GM21390 (cell line): ENCODE measurements at regions not wholly inside any gene's neighbourhood (a gene's known extent, or its start where the extent isn't known, plus 50 kb on each side); places are given as distances from the start of the nearest gene placed in this dataset.
"Not testable (repeated sequence)": the region's sequence is repeated elsewhere in the genome, so short reads cannot be mapped to it uniquely, and the experiment has no call there.

Experiments used
- ATAC-seq: cut with Tn5 transposase; IDR thresholded peaks from one replicate; pipeline ENCODE4 v1.9.1; 2021; ENCODE audit not compliant: unreplicated experiment

DNA sequence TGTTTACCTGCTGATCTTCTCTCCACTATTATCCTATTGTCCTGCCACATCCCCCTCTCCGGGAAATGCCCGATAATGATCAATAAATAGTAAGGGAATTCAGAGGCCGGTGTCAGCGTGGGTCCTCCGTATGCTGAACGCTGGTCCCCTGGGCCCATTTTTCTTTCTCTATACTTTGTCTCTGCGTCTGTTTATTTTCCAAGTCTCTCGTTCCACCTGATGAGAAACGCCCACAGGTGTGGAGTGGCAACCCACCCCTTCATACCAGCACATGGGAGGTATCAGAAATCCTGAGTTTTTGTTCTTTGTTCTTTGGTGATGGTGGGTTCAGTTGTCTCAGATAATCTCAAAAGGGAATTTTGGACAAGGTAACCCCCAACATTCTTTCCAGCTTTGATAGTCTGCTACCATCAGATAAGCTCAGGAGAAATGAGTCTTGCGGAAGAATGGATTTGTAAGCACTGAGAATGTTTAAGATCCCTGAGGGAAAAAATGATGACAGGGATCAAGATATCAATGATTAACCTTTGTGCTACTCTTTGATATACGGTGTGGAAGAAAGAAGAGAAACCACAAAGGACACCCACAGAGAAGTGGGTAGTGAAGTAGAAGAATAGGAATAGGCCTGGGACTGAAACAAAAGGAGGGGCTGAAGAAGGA is 117.9 kb downstream of the CEP44 start:
- no peak for ATAC-seq

DNA sequence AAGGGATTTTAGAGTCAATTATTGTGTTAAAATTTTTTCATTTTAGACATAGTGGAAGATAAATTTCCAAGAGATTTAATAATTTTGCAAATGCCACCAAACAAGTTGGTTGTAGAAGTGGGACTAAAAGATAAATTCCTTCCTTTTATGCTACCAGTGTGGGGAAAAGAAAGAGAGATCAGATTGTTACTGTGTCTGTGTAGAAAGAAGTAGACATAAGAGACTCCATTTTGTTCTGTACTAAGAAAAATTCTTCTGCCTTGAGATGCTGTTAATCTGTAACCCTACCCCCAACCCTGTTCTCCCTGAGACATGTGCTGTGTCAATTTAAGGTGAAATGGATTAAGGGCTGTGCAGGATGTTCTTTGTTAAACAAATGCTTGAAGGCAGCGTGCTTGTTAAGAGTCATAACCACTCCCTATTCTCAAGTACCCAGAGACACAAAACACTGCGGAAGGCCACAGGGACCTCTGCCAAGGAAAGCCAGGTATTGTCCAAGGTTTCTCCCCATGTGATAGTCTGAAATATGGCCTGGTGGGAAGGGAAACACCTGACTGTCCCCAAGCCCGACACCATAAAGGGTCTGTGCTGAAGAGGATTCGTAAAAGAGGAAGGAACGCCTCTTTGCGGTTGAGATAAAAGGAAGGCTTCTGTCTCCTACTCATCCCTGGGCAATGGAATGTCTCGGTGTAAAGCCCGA is 117.0 kb downstream of the CEP44 start:
- not testable (repeated sequence) for ATAC-seq

DNA sequence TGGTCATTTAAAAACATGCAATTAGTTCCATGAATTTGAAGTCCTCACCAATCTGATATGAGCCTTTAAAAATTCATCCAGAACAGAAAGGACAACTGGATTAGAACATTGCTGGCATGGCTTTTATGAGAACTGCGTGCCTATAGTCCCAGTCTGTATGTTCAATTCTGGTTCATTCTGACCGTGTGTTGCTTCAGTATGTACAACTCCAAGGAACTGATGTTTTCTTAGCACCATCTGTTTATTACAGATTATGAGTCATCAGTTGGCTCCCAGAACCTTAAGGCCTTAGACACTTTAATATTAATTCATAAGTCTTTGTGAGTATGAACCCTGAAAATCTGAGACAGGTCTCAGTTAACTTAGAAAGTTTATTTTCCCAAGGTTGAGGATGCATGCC is 115.0 kb downstream of the CEP44 start:
- ATAC-seq = no peak

- no peak for ATAC-seq
Observed at GRCh38 chr4:174397366-174398155, 113.8 kb downstream of the CEP44 start.

DNA sequence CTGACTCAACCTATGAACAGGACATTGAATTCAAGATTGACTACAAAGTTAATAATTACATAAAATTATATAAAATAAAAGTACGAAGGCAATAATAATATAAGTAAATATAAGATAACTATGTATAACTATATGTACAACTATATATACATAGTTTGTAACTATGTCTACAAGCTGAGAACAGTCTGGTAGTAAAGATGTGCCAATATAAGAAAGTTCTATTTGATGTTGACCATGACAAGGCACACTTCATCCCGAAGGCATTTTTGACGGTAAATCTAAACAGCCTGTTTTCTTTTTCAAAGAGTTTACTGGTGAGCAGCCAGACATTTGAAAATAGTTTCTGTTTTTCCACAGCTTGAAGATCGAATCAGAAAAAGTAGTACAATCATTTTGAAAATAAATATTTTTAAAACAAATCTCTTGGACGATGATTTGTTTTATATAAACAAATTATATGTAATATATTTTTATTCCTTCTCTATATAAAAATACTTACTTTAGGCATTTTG is 112.9 kb downstream of the CEP44 start:
- ATAC-seq = no peak

DNA sequence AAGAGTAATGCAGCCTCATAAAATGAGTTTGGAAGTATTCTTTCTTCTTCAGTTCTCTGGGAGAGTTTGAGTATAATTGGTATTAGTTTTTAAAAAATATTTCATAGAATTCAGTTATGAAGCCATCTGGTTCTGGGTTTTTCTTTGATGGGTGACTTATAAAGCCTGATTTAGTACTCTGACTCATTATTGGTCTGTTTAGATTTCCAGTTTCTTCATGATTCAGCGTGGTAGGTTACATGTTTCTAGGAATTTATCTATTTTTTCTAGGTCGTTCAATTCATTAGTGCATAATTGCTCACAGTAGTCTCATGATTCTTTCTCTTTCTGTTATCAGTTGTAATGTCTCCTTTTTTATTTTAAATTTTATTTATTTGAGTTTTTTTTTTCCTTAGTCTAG is 111.2 kb downstream of the CEP44 start:
- ATAC-seq = no peak

DNA sequence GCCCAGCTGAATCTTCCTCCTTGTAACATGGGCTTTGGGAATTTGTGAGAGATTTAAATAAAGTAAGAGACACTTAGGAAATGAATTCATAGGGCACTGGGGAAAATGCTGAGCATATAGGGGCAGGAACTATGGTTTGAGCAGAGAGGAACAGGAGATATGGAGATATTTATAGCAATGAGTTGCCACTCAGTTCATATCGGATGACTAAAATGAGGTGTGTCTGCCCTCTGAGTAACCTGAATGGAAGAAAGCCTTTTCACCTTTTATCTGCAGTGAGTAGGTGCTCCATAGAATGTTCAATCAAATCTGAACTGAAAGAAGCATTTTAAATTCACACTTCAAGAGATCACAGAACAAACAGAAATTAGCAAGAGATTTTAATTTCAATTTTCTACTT is 105.7 kb downstream of the CEP44 start:
- ATAC-seq = no peak

- ATAC-seq = no peak
Observed at GRCh38 chr4:174388461-174389145, 104.9 kb downstream of the CEP44 start.

DNA sequence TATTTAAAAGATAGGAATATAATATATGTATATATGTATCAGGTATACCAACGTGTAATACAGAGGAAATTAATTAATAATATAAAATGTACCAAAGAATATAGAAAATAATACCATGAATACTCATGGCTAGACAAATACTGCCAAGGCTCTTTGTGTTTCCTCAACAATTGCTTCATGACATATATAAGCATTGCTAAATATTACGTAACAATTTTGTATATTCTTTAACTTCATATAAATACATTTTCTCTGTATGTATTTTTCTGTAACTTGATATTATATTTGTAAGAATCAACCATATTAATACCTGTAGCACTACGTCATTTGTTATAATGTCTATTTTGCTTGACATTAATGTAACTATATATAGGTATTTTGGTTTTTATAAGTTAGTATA is 104.0 kb downstream of the CEP44 start:
- no peak for ATAC-seq

DNA sequence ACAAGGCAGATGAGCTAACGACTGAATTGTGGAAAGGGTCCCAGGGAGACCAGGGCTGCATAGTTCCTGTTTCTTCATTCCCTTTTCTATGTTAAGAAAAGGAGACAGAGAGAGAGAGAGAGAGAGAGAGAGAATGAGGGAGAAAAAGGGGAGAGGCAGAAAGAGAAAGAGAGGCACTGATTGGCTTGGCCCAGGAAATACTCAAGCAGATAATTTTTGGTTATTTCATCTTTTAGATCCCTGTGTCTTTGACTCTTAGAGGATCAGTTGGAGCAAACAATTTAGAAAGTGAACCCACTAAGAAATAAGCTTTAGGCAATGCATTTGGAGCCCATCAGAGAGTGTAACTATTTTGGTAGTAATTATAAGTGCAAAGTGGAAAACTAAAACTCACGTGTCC is 103.4 kb downstream of the CEP44 start:
- no peak for ATAC-seq

DNA sequence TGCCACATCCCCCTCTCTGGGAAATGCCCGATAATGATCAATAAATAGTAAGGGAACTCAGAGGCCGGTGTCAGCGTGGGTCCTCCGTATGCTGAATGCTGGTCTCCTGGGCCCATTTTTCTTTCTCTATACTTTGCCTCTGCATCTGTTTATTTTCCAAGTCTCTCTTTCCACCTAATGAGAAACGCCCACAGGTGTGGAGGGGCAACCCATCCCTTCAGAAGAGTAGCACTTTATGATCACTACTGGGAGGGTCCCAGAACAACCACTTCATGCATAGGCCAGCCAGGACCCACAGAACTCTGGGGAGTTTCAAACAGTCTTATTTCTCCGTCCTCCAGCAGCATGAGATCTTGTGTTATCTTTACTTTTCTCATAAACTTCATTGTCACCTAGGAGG is 100.1 kb downstream of the CEP44 start:
- ATAC-seq = no peak

GRCh38 chr4:174382938-174383605 is 99.4 kb downstream of the CEP44 start:
- ATAC-seq = not testable (repeated sequence)
